Left lung (tissue), 4 donors: ENCODE measurements at regions not wholly inside any gene's neighbourhood (a gene's known extent, or its start where the extent isn't known, plus 50 kb on each side); places are given as distances from the start of the nearest gene placed in this dataset.

Experiments used
- ATAC-seq: fragments of 200-7000 bp; cut with Tn5 transposase; one replicate; pipeline ENCODE4 v1.9.1; 2020; ENCODE audit warnings: moderate library complexity
- DNase-seq, 4 donors: peaks; one replicate each; pipeline ENCODE4 v3.0.0-alpha.2; 2013 to 2020
- H3K27ac ChIP-seq, 2 donors: fragments of 200-600 bp; sonication (generic) in 1 of 2; one replicate each; pipeline versions ENCODE4 v1.5.0 to v1.8.0; 2020 to 2021
- H3K27me3 ChIP-seq, 2 donors: fragments of 200-600 bp; sonication (generic) in 1 of 2; one replicate each; pipeline versions ENCODE4 v1.5.0 to v1.8.0; 2020 to 2021
- H3K36me3 ChIP-seq, 2 donors: fragments of 200-600 bp; sonication (generic) in 1 of 2; one replicate each; pipeline versions ENCODE4 v1.5.0 to v1.8.0; 2020 to 2021
- H3K4me1 ChIP-seq, 2 donors: fragments of 200-600 bp; one replicate each; pipeline ENCODE4 v1.8.0; 2021
- H3K4me3 ChIP-seq, 2 donors: fragments of 200-600 bp; sonication (generic) in 1 of 2; one replicate each; pipeline versions ENCODE4 v1.5.0 to v1.8.0; 2020 to 2021; ENCODE audit warnings: mild to moderate bottlenecking in 1 of 2
- H3K9me3 ChIP-seq, 2 donors: fragments of 200-600 bp; sonication (generic) in 1 of 2; one replicate each; pipeline versions ENCODE4 v1.5.0 to v1.8.0; 2020 to 2021
- intact Hi-C, 2 donors: fragments of 100-400 bp; cut with DNase I; formaldehyde crosslinking; loops; one replicate each; pipeline versions ENCODE4 v1.11.2 to v1.14.2; 2022
- TF ChIP-seq, protein P1 (sequence below), 2 donors: fragments of 200-600 bp; sonication (generic) in 1 of 2; IDR thresholded peaks; one replicate each; pipeline versions ENCODE4 v1.5.0 to v1.8.0; 2021; ENCODE audit warnings: antibody characterized with exemption in 2 of 2
- donor health status: DM: no; HTN: yes; CAD: no.
- donor health status: DM: no; HTN: no; CAD: no.

DNA sequence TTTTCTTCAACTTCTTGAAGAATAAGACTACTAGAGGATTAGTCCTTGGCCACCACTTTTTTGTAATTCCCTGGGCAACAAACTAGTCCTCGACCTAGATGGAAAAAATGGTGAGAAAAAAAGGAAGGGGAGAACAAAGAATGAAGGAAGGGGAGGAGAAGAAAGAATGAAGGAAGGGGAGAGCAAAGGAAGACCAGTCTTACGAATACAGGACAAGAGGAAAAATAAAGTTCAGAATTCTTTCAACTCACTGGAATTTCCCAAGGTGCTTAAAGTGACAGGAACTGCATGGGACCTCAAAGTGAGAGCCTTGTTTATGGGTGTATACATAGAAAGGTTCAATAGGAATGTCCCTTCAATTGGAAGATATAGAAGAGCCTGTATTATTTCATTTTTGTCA is 509.3 kb upstream of the JARID2 start:
- Histone ChIP-seq H3K27me3 (no peaks in the 10 kb centered on the region), H3K4me1 (peaks cover 0 to 44% of the 10 kb centered on the region in 2 donors), H3K9me3 (no peaks in the 10 kb centered on the region), H3K4me3 (no peak overlapping the region), H3K27ac (no peak overlapping the region), H3K36me3 (no peaks in the 10 kb centered on the region)
- intact Hi-C loops: no loop called here
- ATAC-seq (no peak), DNase-seq (no peak)
- TF ChIP-seq, protein P1, sequence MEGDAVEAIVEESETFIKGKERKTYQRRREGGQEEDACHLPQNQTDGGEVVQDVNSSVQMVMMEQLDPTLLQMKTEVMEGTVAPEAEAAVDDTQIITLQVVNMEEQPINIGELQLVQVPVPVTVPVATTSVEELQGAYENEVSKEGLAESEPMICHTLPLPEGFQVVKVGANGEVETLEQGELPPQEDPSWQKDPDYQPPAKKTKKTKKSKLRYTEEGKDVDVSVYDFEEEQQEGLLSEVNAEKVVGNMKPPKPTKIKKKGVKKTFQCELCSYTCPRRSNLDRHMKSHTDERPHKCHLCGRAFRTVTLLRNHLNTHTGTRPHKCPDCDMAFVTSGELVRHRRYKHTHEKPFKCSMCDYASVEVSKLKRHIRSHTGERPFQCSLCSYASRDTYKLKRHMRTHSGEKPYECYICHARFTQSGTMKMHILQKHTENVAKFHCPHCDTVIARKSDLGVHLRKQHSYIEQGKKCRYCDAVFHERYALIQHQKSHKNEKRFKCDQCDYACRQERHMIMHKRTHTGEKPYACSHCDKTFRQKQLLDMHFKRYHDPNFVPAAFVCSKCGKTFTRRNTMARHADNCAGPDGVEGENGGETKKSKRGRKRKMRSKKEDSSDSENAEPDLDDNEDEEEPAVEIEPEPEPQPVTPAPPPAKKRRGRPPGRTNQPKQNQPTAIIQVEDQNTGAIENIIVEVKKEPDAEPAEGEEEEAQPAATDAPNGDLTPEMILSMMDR (IDR thresholded peaks at IDR 0.05): no peak

- H3K4me1 ChIP-seq: peaks cover 0 to 44% of the 10 kb centered on the region in 2 donors
- intact Hi-C loops: no loop called here
- H3K9me3 ChIP-seq: no peaks in the 10 kb centered on the region
- TF ChIP-seq, protein P1 (IDR thresholded peaks at IDR 0.05): no peak
- DNase-seq (no peak), ATAC-seq (no peak)
- no peaks in the 10 kb centered on the region for H3K36me3 ChIP-seq
- peak overlapping the region in 1 of 2 donors; percentile 73 for H3K27ac ChIP-seq
- no peak overlapping the region for H3K4me3 ChIP-seq
- no peaks in the 10 kb centered on the region for H3K27me3 ChIP-seq
Measured at GRCh38 chr6:14738497-14738896, 507.4 kb upstream of the JARID2 start.

GRCh38 chr6:14738933-14739332 is 506.9 kb upstream of the JARID2 start:
- no peaks in the 10 kb centered on the region for H3K9me3 ChIP-seq
- TF ChIP-seq, protein P1 (IDR thresholded peaks at IDR 0.05): no peak
- intact Hi-C loops: no loop called here
- no peak for ATAC-seq
- H3K4me3 ChIP-seq: no peak overlapping the region
- no peaks in the 10 kb centered on the region for H3K36me3 ChIP-seq
- DNase-seq: no peak
- peaks cover 0 to 44% of the 10 kb centered on the region in 2 donors for H3K4me1 ChIP-seq
- H3K27ac ChIP-seq: peak overlapping the region in 1 of 2 donors; percentile 73
- no peaks in the 10 kb centered on the region for H3K27me3 ChIP-seq

- H3K27ac ChIP-seq: peak overlapping the region in 1 of 2 donors; percentile 73
- H3K36me3 ChIP-seq: no peaks in the 10 kb centered on the region
- ATAC-seq (no peak), DNase-seq (no peak)
- no peak overlapping the region for H3K4me3 ChIP-seq
- H3K9me3 ChIP-seq: no peaks in the 10 kb centered on the region
- TF ChIP-seq, protein P1 (IDR thresholded peaks at IDR 0.05): no peak
- intact Hi-C loops: no loop called here
- no peaks in the 10 kb centered on the region for H3K27me3 ChIP-seq
- peaks cover 0 to 41% of the 10 kb centered on the region in 2 donors for H3K4me1 ChIP-seq
Measured at GRCh38 chr6:14739827-14740226, 506.0 kb upstream of the JARID2 start.

DNA sequence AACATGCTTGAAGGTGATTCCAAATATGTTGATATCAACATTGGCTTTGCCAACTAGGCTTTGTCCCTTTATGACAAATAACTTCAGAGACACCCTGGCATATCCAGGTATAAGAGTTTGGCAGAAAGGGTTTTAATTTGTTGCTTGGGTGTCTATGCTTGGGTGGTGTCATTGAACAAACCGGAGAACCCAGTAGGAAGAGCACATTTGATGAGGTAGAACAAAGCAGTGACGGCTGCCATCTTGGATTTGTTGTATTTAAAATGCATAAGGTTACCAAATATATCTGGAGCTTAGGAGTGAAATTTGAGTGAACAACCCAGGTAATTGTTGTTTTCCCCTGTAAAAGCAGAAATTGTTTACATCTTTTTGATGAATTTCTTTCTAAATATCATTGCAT is 503.7 kb upstream of the JARID2 start:
- no peaks in the 10 kb centered on the region for H3K27me3 ChIP-seq
- H3K4me1 ChIP-seq: peaks cover 0 to 35% of the 10 kb centered on the region in 2 donors
- no peaks in the 10 kb centered on the region for H3K36me3 ChIP-seq
- H3K27ac ChIP-seq: peak overlapping the region in 1 of 2 donors; percentile 89
- intact Hi-C loops: no loop called here
- ATAC-seq (no peak), DNase-seq (no peak)
- H3K4me3 ChIP-seq: no peak overlapping the region
- H3K9me3 ChIP-seq: no peaks in the 10 kb centered on the region
- TF ChIP-seq, protein P1 (IDR thresholded peaks at IDR 0.05): no peak
